G401.6 (cell line): ENCODE measurements at regions not wholly inside any gene's neighbourhood (a gene's known extent, or its start where the extent isn't known, plus 50 kb on each side); places are given as distances from the start of the nearest gene placed in this dataset.

ENCODE experiments used
- FAIRE-seq: peaks from 2 replicates; lab custom pipeline; 2012; peaks lifted over from hg19 to GRCh38; lab: Jason Lieb, UNC

GRCh38 chr3:117080872-117081271 lies 371.3 kb downstream of the TUSC7 start:
- no peak for FAIRE-seq

- FAIRE-seq, result no peak
These were observed 374.7 kb downstream of the TUSC7 start for GRCh38 chr3:117084277-117084676.

GRCh38 chr3:117084739-117085270 lies 375.2 kb downstream of the TUSC7 start:
- FAIRE-seq, result no peak

DNA sequence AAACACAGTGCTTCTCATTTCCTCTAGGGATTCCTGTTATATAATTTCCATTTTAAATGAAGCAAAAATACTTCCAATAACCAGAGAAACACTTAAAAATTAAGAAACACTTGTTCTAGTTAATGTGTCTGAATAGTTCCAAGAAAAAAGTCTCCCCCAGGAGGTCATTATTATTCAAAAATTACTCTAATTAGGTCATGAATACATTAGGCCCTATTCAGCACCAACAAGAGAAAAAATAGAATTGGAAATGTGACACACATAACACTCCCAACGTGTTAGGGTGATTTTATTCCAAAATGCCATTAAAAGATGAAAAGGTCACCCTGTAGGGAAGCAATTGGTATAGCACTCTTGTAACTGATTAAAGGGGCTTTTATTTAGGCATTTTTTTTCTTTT lies 382.1 kb downstream of the TUSC7 start:
- FAIRE-seq, result no peak

- FAIRE-seq, result no peak
These were observed 387.0 kb downstream of the TUSC7 start for GRCh38 chr3:117096549-117096948.

DNA sequence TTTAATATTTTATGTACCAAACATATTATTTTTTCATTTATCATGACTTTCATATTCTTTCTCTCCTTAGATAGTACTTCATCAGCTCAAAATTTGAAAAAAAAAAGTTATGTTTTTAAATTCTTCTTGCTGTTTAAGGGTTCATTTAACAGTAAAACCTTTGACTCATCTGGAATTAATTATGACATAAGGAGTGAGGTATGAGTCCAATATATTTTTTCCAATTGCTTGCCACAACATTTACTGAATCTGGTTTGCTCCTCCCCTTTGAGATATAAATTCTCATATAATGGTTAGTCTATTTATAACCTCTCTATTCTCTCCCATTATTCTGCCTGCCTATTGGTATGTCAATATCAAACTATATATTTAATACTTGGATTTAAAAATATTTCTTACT lies 387.8 kb downstream of the TUSC7 start:
- FAIRE-seq, result no peak

GRCh38 chr3:117101697-117102096 lies 392.1 kb downstream of the TUSC7 start:
- no peak for FAIRE-seq

DNA sequence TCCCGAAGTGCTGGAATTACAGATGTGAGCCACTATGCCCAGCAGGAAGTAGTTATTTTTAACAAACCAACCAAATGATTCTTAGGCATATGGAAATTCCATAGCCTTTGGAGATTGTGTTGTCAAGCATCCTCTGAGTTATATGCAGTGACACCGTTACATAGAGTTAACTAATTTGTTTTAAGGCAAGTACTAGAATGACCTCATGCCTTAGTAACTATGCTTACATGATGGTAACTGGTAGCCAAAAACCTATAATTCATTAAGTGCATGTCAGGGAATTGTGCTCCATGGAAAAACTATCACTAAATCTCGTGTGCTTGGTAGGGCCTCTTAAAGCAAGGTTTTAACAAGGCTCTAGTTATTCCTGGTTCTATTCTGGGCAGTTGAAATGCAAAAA lies 392.8 kb downstream of the TUSC7 start:
- FAIRE-seq, result no peak

GRCh38 chr3:117103675-117104074 lies 394.1 kb downstream of the TUSC7 start:
- FAIRE-seq, result no peak

DNA sequence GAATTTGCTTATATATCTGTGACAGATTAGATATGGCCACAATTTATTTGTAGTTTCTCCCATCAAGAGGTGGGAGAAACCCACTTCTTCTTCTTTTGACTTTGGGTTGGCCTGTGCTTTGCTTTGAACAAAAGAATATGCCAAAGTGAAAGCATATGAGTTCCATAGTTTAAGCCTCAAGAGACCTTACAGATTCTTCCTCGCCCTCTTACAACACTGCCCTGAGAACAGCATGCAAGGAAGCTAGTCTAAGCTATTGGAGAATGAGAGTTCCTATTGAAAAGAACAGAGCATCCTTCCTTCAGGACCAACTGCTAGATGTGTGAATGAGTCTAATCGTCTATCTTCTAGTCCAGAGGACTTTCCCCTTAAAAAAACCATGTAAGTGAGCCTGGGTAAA lies 394.8 kb downstream of the TUSC7 start:
- FAIRE-seq, result no peak

DNA sequence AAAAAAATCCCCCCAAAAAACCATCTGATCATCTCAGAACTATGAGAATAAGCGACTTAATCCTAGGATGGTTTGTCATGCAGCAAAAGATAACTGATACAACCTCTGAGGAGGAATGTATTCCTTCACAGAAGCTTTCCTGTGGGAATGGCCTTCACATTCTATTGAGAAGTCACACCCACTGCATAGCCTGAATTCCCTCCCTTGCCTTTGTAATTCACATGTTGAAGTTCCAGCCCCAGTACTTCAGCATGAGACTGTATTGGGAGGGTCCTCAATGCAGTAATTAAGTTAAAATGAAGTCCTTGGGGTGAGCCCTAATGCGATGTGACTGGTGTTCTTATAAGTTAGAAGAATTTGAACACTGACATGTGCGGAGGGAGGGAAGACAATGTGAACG lies 395.2 kb downstream of the TUSC7 start:
- no peak for FAIRE-seq

GRCh38 chr3:117105686-117106085 lies 396.1 kb downstream of the TUSC7 start:
- no peak for FAIRE-seq

DNA sequence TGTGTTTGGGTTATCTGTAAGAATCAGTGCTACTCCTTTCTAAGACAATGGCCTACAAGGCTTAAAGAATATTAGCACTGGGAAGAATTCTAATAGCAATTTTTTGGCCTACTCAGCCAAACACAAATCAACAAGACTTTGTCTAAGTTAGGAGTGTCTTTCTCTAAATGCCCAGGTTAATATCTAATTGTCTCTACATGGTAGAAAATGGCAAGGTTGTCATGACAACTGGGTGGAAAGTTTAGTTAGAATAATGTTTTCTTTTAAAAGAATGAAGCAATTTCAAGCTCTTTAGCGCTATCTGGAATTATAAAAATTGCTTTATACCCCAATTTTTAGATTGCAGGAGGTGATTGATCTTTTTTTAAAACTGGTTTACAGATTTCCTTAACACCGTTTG lies 396.8 kb downstream of the TUSC7 start:
- FAIRE-seq, result no peak

DNA sequence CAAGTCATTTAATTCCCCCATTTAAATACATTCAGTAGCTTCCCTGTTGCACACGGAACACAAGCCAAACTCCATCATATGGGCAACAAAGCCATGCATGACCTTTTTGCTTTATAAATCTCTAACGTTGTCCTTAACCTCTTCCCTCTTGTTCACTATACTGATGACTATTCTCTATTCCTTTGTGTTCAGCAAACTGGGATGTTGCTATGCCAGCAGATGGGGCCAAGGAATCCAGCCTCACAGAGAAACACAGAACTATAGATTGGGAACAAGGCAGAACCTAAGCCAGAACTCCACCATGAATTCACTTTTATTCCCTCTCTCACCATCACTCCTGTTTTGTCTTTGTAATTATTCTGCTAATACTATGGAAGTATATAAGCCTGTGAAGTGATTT lies 398.4 kb downstream of the TUSC7 start:
- no peak for FAIRE-seq

GRCh38 chr3:117109178-117109577 lies 399.6 kb downstream of the TUSC7 start:
- FAIRE-seq, result no peak

- no peak for FAIRE-seq
These were observed 405.1 kb downstream of the TUSC7 start for GRCh38 chr3:117114517-117115265.

GRCh38 chr3:117117188-117117936 lies 407.8 kb downstream of the TUSC7 start:
- FAIRE-seq, result no peak

DNA sequence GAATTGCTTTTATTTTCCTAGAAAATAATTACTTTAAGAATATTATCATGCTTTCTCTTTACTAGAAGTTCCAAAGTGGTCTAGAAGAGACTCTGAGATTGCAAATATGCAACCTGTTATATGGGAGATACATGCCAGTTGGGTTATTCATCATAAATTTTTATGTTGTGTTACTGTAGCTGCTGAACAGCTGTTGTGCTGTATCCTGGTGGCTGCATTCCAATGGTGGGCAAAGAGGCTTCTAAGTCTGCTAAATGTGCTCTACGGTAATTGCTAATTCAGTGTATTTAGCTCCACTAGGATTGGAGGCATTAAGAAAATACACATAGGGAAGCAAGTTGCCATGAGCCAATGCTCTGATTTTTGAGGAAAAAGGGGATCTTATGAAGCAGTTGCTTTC lies 409.0 kb downstream of the TUSC7 start:
- FAIRE-seq, result no peak

- no peak for FAIRE-seq
These were observed 410.4 kb downstream of the TUSC7 start for GRCh38 chr3:117120014-117120413.

DNA sequence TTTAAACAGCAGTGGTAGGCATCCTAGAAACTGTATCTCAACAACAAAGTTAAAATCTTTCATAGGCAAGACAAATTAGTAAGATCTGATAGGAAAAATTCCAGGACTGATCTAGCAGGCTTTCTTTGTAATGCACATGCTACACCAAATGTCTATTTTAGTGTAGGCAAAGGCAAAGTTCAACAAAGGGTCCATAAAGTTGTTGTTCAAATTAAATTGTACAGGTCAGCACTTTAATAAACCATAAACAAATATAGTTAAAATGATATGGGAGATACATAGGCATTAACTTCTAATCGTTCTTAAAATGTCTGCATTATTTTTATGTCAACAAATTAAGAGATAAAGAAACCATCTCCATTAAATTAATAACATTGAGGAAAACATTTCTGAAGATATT lies 413.0 kb downstream of the TUSC7 start:
- no peak for FAIRE-seq

DNA sequence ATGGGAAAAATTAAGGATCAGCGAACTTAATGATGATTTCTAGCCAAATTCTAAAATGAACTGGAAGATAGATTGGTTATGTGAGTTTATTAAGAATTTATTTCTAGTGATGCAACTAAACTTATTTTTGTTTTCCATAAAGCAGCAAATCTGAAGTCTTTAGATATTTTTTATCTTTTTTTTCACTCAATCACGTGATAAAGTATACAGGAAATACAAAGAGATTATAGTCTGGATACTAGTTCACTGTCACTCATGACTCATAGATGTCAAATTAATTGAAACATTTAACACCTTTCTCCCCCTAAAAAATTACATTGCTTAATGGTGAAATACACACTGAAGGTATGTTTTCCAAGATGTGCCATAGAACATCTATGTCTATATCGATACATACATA lies 416.9 kb downstream of the TUSC7 start:
- no peak for FAIRE-seq

DNA sequence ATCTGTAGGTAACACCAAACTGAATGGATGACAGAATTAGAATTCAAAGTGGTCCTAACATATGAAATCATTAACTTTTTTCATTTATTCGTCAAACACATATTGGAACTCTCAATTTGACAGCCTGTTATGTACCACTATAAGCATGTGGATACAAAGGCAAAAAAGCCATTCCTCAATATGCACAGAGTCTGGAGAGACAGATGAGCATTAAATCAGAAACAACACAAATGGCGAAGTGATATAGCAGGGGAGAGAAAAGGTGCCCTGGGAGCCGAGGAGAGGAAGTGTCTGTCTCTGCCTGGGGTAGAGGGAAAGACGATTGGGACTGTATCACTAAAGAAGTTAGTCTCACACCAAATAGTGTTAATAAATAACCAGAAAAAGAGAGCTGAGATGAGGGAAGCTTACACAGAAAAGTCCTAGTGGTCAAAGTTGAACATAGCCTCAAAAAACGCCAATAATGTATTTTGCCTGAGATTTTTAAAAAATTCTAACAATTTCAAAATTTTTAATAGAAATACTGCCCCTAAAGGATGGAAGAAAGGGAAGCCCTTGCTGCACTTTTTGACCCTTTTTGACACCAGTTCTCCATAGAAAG lies 417.5 kb downstream of the TUSC7 start:
- FAIRE-seq, result no peak

DNA sequence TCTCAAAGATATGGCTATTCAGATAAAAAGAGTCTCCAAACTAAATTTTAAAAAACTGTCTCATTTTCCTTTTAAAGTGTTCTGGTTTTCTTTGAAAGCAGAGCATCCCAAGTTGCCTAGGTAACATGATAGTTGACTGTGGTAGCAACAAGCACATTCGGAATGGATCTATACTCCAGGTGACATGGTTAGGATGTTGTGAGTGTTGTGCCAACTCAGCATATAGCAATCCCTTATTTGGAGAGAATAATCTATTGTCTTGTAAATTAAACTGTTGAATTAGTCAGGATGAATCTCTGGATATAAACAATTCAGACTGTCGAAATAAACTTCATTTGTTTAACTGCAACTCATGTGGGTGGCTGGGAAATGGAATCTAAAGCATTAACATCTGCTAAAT lies 418.6 kb downstream of the TUSC7 start:
- no peak for FAIRE-seq
